ENCODE measurements at regions not wholly inside any gene's neighbourhood (a gene's known extent, or its start where the extent isn't known, plus 50 kb on each side); places are given as distances from the start of the nearest gene placed in this dataset.

DNA sequence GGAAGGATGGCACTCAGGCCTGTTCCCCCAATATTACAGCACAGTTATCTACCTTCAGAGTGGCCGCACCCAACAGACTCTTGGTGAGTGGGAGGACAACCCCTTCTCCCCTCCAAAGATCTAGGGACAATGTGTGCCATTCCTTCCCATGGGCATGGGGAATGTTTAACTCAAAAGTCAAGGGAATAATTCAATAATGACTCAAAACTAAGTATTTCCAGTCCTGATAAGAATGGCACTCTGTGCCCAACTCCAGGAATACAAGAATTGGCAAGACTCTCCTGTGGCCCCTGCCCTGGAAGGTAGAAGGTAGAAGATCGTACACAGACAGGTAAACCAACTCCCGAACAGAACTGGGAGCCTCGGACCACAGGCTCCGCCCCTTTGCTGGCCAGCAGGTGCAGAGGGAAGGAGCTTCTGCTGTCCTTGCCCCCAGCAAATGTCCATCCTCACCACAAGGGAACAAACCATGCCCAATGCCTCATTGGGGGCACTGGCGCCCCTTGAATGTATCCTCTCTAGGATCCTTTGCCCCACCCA, 514.0 kb downstream of the NPHP4 start:
- H3K4me1 ChIP-seq (ENCODE audit: control insufficient read depth in 4 of 4, insufficient read depth in 4 of 4, low read length in 3 of 4), result no peaks in the 10 kb centered on the region
- H3K27me3 ChIP-seq (ENCODE audit: control insufficient read depth in 4 of 4, insufficient read depth in 4 of 4, low read length in 3 of 4), result peaks cover 0 to 2% (median 0%) of the 10 kb centered on the region in 4 donors
- H3K36me3 ChIP-seq (ENCODE audit: control insufficient read depth in 4 of 4, insufficient read depth in 3 of 4, low read depth in 1 of 4, low read length in 3 of 4), result no peaks in the 10 kb centered on the region
- H3K4me3 ChIP-seq (ENCODE audit: low read depth in 1 of 3, low read length in 3 of 3), result no peak overlapping the region
- H3K27ac ChIP-seq (ENCODE audit: low read depth in 1 of 2, low read length in 2 of 2), result no peak overlapping the region
- DNase-seq (ENCODE audit: low spot score), result no peak
- H3K9me3 ChIP-seq (ENCODE audit: control insufficient read depth in 4 of 4, low read length in 3 of 4), result no peaks in the 10 kb centered on the region
- TF ChIP-seq, protein P1, sequence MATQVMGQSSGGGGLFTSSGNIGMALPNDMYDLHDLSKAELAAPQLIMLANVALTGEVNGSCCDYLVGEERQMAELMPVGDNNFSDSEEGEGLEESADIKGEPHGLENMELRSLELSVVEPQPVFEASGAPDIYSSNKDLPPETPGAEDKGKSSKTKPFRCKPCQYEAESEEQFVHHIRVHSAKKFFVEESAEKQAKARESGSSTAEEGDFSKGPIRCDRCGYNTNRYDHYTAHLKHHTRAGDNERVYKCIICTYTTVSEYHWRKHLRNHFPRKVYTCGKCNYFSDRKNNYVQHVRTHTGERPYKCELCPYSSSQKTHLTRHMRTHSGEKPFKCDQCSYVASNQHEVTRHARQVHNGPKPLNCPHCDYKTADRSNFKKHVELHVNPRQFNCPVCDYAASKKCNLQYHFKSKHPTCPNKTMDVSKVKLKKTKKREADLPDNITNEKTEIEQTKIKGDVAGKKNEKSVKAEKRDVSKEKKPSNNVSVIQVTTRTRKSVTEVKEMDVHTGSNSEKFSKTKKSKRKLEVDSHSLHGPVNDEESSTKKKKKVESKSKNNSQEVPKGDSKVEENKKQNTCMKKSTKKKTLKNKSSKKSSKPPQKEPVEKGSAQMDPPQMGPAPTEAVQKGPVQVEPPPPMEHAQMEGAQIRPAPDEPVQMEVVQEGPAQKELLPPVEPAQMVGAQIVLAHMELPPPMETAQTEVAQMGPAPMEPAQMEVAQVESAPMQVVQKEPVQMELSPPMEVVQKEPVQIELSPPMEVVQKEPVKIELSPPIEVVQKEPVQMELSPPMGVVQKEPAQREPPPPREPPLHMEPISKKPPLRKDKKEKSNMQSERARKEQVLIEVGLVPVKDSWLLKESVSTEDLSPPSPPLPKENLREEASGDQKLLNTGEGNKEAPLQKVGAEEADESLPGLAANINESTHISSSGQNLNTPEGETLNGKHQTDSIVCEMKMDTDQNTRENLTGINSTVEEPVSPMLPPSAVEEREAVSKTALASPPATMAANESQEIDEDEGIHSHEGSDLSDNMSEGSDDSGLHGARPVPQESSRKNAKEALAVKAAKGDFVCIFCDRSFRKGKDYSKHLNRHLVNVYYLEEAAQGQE (IDR thresholded peaks at IDR 0.05), result no peak
- TF ChIP-seq FOXA1 (IDR thresholded peaks at IDR 0.05) (no peak), HNF4A (conservative IDR thresholded peaks at IDR 0.05) (no peak), NR2F2 (IDR thresholded peaks at IDR 0.05) (no peak), GABPA (IDR thresholded peaks at IDR 0.05 in 1 of 2, conservative IDR thresholded peaks at IDR 0.05 in 1 of 2) (no peak), JUND (IDR thresholded peaks at IDR 0.05) (no peak), HNF4G (IDR thresholded peaks at IDR 0.05) (no peak), EGR1 (IDR thresholded peaks at IDR 0.05; ENCODE audit: low read depth in 2 of 2) (no peak), TAF1 (conservative IDR thresholded peaks at IDR 0.05) (no peak), SP1 (IDR thresholded peaks at IDR 0.05) (no peak), FOXA2 (IDR thresholded peaks at IDR 0.05) (no peak), YY1 (IDR thresholded peaks at IDR 0.05) (no peak), RAD21 (IDR thresholded peaks at IDR 0.05) (no peak)
- TF ChIP-seq, protein P2, sequence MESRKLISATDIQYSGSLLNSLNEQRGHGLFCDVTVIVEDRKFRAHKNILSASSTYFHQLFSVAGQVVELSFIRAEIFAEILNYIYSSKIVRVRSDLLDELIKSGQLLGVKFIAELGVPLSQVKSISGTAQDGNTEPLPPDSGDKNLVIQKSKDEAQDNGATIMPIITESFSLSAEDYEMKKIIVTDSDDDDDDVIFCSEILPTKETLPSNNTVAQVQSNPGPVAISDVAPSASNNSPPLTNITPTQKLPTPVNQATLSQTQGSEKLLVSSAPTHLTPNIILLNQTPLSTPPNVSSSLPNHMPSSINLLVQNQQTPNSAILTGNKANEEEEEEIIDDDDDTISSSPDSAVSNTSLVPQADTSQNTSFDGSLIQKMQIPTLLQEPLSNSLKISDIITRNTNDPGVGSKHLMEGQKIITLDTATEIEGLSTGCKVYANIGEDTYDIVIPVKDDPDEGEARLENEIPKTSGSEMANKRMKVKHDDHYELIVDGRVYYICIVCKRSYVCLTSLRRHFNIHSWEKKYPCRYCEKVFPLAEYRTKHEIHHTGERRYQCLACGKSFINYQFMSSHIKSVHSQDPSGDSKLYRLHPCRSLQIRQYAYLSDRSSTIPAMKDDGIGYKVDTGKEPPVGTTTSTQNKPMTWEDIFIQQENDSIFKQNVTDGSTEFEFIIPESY (IDR thresholded peaks at IDR 0.05), result no peak
- TF ChIP-seq, protein P3, sequence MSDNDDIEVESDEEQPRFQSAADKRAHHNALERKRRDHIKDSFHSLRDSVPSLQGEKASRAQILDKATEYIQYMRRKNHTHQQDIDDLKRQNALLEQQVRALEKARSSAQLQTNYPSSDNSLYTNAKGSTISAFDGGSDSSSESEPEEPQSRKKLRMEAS (IDR thresholded peaks at IDR 0.05), result no peak
- TF ChIP-seq, protein P4, sequence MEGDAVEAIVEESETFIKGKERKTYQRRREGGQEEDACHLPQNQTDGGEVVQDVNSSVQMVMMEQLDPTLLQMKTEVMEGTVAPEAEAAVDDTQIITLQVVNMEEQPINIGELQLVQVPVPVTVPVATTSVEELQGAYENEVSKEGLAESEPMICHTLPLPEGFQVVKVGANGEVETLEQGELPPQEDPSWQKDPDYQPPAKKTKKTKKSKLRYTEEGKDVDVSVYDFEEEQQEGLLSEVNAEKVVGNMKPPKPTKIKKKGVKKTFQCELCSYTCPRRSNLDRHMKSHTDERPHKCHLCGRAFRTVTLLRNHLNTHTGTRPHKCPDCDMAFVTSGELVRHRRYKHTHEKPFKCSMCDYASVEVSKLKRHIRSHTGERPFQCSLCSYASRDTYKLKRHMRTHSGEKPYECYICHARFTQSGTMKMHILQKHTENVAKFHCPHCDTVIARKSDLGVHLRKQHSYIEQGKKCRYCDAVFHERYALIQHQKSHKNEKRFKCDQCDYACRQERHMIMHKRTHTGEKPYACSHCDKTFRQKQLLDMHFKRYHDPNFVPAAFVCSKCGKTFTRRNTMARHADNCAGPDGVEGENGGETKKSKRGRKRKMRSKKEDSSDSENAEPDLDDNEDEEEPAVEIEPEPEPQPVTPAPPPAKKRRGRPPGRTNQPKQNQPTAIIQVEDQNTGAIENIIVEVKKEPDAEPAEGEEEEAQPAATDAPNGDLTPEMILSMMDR (IDR thresholded peaks at IDR 0.05; ENCODE audit: low read depth, low read length, missing input control), result no peak
- WGBS, result 65% methylated on average over 6 of the region's 6 CpGs
- no peak overlapping the region for H3K9ac ChIP-seq (ENCODE audit: low read depth in 1 of 2, low read length in 2 of 2)

DNA sequence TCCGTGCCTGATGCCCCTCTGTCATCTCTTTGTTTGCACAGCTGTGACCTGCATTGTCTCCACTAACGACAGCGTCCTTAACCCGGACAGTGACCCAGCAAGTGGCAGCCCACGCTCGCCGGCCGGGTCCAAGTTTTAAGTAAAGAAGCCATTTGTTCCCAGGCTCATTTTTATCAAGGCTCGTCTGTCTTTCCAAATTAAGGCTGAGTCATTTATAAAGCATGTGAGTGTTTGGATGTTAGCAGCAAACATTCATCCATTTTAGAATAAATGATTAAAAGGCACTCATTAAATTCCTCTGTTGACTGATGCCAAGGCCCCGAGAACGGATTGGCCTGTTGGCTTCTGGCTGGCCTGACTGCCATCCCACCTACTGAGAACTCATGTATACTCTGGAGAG, 514.5 kb downstream of the NPHP4 start:
- Histone ChIP-seq H3K4me1 (ENCODE audit: control insufficient read depth in 4 of 4, insufficient read depth in 4 of 4, low read length in 3 of 4) (no peaks in the 10 kb centered on the region), H3K27me3 (ENCODE audit: control insufficient read depth in 4 of 4, insufficient read depth in 4 of 4, low read length in 3 of 4) (peaks cover 0 to 2% (median 0%) of the 10 kb centered on the region in 4 donors), H3K4me3 (ENCODE audit: low read depth in 1 of 3, low read length in 3 of 3) (no peak overlapping the region), H3K27ac (ENCODE audit: low read depth in 1 of 2, low read length in 2 of 2) (no peak overlapping the region), H3K9me3 (ENCODE audit: control insufficient read depth in 4 of 4, low read length in 3 of 4) (no peaks in the 10 kb centered on the region), H3K9ac (ENCODE audit: low read depth in 1 of 2, low read length in 2 of 2) (no peak overlapping the region), H3K36me3 (ENCODE audit: control insufficient read depth in 4 of 4, insufficient read depth in 3 of 4, low read depth in 1 of 4, low read length in 3 of 4) (no peaks in the 10 kb centered on the region)
- DNase-seq (ENCODE audit: low spot score), result no peak
- WGBS, result 51% methylated on average over 11 of the region's 11 CpGs
- TF ChIP-seq NR2F2 (IDR thresholded peaks at IDR 0.05) (no peak), YY1 (IDR thresholded peaks at IDR 0.05) (no peak), HNF4A (conservative IDR thresholded peaks at IDR 0.05) (no peak), FOXA2 (IDR thresholded peaks at IDR 0.05) (no peak), GABPA (IDR thresholded peaks at IDR 0.05 in 1 of 2, conservative IDR thresholded peaks at IDR 0.05 in 1 of 2) (no peak), HNF4G (IDR thresholded peaks at IDR 0.05) (no peak), JUND (IDR thresholded peaks at IDR 0.05) (no peak), RAD21 (IDR thresholded peaks at IDR 0.05) (no peak)
- TF ChIP-seq, protein P1 (IDR thresholded peaks at IDR 0.05), result no peak
- TF ChIP-seq, protein P4 (IDR thresholded peaks at IDR 0.05; ENCODE audit: low read depth, low read length, missing input control), result no peak
- TF ChIP-seq, protein P5, sequence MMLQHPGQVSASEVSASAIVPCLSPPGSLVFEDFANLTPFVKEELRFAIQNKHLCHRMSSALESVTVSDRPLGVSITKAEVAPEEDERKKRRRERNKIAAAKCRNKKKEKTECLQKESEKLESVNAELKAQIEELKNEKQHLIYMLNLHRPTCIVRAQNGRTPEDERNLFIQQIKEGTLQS (IDR thresholded peaks at IDR 0.05), result no peak
- TF ChIP-seq, protein P3 (IDR thresholded peaks at IDR 0.05), result no peak
